OCI-LY7 (cell line): ENCODE measurements at regions not wholly inside any gene's neighbourhood (a gene's known extent, or its start where the extent isn't known, plus 50 kb on each side); places are given as distances from the start of the nearest gene placed in this dataset.

ENCODE experiments used
- EZH2phosphoT487 ChIP-seq: fragments of 200-600 bp; sonication (generic); IDR thresholded peaks from 2 replicates; pipeline ENCODE4 v1.6.1; 2018; ENCODE audit warnings: low read depth, borderline replicate concordance, mild to moderate bottlenecking, mixed run types, antibody characterized with exemption, low read length, moderate library complexity, mixed read lengths
- TF ChIP-seq, protein P1 (sequence below): fragments of 200-600 bp; sonication (generic); conservative IDR thresholded peaks from 2 replicates; pipeline ENCODE4 v1.5.1; 2014; ENCODE audit warnings: mild to moderate bottlenecking, antibody characterized with exemption, low read length, moderate library complexity, mixed read lengths

GRCh38 chr5:162683284-162683683 is 615.7 kb downstream of the GABRG2 start:
- TF ChIP-seq, protein P1, sequence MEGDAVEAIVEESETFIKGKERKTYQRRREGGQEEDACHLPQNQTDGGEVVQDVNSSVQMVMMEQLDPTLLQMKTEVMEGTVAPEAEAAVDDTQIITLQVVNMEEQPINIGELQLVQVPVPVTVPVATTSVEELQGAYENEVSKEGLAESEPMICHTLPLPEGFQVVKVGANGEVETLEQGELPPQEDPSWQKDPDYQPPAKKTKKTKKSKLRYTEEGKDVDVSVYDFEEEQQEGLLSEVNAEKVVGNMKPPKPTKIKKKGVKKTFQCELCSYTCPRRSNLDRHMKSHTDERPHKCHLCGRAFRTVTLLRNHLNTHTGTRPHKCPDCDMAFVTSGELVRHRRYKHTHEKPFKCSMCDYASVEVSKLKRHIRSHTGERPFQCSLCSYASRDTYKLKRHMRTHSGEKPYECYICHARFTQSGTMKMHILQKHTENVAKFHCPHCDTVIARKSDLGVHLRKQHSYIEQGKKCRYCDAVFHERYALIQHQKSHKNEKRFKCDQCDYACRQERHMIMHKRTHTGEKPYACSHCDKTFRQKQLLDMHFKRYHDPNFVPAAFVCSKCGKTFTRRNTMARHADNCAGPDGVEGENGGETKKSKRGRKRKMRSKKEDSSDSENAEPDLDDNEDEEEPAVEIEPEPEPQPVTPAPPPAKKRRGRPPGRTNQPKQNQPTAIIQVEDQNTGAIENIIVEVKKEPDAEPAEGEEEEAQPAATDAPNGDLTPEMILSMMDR: no peak
- TF ChIP-seq EZH2phosphoT487: no peak
